IPS-NIHi11 (cell line): ENCODE measurements at regions not wholly inside any gene's neighbourhood (a gene's known extent, or its start where the extent isn't known, plus 50 kb on each side); places are given as distances from the start of the nearest gene placed in this dataset.
A peak's percentile ranks its signal among the peaks of the same experiment; 100 is the strongest.
"Not testable (repeated sequence)": the region's sequence is repeated elsewhere in the genome, so short reads cannot be mapped to it uniquely, and the experiment has no call there.

Experiments used
- DNase-seq: peaks from one replicate; pipeline ENCODE4 v3.0.0; 2012; ENCODE audit warnings: mixed read lengths, low spot score

DNA sequence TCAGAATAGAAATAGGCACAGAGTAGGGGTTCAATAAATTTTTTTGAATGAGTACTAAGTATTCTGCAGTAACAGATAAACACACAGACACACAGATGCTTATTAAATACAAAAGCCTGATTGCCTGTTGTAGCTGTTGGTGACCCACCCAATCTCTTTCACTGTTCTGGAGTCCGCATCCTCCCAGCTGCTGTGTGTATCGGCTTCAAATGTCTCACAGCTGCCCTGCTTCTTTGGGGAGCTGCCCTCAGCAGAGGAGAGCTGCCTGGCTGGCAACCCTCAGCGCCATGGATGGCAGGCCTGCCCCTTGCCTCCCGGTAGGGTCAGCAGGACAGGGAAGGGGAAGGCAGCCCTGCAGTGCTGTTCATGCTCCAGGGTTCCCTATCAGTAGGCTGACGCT is 50.5 kb upstream of the PRNP start:
- DNase-seq, result no peak

DNA sequence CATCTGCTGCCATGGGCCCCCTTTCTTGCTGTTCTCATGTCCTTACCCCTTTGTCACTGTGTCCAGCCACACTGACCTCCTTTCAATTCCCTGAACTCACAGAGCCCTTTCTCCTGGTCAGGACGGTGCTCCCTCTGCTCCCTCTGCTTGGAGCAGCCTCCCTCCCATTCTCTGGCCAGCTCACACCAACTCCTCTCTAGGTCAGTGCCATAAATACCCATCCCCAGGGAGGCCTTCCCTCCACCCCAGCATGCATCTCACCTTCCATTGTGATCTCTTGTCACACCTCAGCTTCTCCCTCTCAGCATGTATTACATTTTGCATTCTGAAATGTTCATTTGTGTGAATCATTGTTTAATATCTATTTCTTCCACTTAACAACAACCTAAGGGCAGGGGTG is 50.9 kb upstream of the PRNP start:
- no peak for DNase-seq

DNA sequence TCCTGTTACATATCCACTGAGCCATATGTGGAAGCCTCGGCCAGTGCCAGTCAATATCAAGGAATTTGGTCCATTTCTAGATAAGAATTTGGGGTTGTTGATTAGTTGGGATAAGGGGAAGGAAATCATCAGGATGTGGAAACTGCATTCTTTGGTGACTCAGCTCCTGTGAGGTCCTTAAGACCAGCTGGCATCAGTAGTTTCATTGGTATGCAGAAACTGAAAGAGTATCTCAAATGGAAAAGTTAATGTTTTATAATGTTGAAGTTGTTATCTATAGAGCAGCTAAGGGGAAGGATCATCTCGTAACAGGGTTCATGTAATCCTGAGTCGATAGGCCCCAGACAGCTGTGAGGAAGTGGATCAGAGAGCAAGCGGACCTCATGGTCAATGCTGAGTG is 52.5 kb upstream of the PRNP start:
- DNase-seq, result no peak

DNA sequence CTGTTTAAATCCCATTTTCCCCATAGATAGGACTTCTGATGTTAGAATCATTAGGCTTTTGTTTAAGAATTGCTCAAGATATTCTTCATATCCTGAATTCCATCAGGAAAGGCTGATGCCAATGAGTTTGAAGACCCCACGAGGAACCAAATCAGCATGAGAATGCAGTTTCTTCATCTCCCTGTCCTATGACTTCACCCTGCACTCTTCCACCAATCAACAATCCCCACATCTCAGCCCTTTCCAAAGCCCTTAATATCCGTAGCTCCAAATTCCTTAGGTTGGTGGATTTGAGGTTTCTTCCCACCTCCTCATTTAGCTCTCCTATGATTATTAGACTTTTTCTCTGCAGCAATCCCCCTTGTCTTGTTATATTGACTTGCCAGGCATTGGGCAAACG is 52.9 kb upstream of the PRNP start:
- no peak for DNase-seq

DNA sequence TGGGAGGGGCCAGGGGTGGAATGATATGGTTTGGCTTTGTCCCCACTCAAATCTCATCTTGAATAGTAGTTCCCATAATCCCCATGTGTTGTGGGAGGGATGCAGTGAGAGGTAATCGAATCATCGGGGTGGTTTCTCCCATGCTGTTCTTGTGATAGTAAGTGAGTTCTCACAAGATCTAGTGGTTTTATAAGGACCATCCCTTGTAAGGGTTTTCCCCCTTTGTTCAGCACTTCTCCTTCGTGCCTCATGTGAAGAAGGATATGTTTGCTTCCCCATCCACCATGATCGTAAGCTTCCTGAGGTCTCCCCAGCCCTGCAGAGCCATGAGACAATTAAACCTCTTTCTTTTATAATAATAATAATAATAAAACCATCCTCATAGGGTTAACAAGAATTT is 53.4 kb upstream of the PRNP start:
- no peak for DNase-seq

DNA sequence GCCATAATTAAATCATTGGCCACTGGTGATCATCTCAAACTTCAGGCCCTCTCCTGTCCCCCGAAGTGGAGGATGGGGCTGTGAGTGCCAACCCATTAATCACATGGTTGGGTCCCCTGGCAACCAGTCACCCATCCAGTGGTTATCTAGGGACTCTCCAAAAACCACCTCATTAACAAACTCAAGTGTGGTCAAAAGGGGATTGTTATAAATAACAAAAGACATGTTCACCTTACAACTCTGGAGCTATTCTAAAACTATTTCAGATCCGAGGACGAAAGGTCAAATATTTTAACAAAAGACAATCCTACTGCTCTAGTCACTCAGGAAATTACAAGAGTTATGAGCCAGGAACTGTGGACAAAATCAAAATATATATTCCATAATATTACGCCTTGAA is 60.0 kb upstream of the PRNP start:
- no peak for DNase-seq

DNA sequence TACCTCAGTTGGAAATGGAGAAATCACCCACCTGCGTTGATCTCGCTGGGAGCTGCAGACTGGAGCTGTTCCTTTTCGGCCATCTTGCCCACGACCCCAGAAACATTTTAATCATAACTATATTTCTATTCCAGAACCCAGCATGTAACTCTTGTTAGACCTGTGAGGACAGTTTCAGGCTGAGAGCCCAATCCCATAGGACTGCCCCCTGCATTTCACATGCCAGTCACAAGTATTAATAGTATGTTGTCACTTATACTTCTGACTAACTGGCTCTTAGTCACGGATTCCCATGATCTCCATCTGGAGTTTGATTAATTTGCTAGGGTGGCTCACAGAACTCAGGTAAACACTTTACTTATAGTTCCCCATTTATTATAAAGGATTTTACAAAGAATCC is 60.6 kb upstream of the PRNP start:
- no peak for DNase-seq

DNA sequence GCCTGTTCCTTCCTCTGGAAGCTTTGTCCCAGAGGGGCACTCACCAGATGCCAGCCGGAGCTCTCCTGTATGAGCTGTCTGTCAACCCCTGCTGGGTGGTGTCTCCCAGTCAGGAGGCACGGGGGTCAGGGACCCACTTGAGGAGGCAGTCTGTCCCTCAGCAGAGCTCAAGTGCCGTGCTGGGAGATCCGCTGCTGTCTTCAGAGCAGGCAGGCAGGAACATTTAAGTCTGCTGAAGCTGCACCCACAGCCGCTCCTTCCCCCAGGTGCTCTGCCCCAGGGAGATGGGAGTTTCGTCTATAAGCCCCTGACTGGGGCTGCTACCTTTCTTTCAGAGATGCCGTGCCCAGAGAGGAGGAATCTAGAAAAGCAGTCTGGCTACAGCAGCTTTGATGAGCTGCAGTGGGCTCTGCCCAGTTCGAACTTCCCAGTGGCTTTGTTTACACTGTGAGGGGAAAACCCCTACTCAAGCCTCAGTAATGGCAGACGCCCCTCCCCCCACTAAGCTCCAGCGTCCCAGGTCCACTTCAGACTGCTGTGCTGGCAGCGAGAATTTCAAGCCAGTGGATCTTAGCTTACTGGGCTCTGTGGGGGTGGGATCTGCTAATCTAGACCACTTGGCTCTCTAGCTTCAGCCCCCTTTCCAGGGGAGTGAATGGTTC is 61.5 kb upstream of the PRNP start:
- DNase-seq, result not testable (repeated sequence)

DNA sequence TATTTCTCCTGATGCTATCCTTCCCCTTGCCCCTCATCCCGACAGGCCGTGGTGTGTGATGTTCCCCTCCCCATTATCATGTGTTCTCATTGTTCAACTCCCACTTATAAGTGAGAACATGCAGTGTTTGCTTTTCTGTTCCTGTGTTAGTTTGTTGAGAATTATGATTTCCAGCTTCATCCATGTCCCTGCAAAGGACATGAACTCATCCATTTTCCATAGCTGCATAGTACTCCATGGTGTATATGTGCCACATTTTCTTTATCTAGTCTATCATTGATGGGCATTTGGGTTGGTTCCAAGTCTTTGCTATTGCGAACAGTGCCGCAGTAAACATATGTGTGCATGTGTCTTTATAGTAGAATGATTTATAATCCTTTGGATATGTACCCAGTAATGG is 67.1 kb upstream of the PRNP start:
- not testable (repeated sequence) for DNase-seq

DNA sequence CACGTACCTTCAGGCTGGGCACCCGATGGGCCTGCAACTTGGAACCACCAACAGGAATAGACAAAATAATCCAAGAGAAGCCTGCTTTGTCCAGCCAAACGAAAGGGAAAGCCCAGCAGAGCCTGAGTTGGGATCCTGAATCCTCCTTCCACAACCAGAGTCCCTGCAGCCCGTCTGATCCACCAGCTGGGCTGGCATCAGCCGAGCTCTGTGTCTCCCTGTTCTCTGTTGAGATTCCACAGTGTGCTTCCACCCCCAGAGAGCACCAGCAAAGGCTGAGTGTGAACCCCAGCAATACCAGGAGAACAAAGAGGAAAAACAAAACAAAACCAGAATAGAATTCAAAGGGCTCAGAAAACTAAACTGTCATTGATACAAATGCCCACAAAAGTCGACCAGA is 68.8 kb upstream of the PRNP start:
- DNase-seq, result no peak

DNA sequence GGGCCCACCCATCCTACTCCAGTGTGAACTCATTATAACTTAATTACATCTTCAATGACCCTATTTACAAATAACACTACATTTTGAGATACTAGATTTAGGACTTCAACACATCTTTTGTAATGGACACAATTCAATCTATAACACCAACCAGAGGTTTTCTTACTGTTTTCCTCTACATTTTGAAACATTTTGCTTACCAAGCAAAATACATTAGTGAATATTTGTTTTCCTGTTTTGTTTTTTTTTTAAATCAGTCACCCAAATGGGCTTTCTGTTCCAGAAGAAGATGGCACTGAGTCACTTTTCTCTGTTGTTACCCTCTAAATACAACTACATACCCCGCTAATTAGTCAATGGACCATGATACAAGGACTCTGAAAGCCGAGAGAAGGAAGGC is 69.2 kb upstream of the PRNP start:
- no peak for DNase-seq

DNA sequence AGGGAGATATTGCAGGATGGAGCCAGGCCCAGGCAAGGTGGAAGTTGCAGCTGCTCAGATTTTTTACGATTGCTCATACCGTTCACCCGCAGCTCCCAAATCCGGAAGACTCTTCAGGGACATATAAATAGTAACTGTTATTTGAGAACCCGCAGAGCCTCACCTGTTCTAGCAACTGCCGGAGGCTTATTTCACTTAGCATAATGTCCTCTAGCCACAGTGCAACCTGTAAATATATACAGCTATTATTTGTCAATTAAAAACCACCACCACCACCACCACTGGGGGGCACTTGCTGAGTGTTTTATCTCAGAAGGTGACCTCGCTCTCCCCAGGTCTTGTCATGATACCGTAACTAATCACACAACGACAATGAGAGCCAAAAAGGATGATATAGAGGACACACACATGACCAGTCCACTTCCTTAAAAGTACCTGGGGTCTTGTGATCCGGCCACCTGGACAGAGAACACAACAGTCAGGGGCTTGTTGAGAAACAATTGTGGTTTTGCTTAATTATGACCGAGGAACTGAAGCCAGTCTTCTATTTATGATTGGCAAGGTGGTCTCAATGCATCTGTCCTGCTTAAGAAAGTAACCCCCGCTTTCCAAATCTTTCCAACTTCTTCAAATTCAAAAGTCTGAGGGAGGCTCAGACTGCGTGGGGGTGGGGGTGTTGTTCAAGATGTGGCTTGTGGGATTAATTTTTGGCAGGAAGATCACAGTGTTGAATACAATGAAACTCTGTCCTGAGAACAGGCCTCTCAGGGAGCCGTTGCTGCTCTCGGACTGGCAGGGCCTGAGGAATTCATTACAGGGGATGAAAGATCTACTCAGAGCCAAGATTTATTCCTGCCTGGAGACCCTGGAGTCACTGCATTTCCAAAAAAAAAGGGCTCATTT is 72.3 kb upstream of the PRNP start:
- peak; percentile 54 for DNase-seq

DNA sequence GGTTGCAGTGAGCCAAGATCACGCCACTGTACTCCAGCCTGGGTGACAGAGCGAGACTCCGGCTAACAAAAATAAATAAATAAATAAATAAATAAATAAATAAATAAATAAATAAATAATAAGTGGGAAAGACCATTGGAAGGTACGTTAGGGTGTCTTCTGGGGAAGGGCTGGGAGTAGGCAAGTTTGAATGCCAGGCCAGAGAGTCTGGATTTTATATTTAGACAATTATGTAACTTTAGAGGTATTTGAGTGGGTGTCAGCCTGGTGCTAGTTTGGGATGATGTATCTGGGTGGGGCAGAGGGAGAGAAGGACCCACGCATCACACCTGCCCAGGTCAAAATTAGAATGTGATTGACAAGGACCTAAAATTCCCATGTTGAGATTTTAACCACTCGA is 73.1 kb upstream of the PRNP start:
- no peak for DNase-seq

DNA sequence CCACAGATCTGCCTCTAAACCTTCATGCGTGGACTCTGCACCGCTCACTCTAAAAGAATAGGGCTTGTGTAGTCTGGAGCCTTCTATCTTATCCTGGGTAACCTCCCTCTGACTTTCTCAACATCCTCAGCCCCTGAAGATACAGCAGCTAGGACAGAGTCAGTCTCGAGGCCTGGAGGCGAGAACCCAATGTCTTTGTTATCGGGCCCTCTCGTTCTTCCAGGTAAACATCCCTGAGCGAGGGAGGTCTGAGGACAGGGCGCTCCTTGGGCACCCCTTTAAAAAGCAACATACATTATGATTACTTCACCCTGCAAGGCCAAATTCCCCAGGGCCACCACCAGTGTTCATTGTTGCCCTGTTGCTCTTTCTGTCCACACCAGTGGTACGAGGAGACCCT is 75.4 kb upstream of the PRNP start:
- no peak for DNase-seq

DNA sequence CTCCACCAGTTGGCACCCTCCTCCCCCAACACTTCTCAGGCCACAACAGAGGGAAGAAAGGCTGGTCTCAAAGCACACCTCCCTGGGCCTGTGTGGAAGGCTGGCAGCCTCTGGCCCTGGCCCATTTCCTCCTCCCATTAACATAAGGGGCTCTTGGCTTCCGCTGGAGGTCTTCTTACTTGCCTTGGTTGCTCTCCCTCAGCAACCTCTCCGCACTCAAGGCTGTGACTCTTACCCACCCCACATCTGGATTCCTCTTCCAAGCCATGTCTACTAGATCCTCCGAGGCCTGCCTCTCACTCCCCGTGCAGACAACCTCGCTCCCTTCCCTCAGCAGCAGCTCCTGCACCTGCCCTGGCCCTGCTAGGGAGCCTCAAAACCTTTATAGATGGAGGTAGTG is 76.7 kb upstream of the PRNP start:
- no peak for DNase-seq

DNA sequence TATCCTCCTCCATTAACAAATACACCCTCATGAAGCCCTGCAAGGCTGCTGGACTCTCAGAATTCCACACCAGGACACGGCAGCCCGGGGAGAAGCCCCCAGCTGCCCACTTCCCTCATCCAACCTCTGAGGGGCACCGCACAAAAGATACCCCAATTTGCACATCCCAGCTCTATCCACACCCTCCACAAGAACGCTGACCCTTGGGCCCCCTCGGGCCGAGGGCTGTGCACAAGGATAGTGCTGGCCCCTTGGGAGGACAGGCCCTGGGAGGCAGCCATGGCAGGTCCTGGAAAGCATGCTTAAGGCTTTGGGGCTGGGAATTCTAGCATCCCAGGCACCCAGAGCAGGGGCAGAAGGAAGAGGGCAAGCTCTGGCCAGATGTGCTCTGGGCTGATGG is 77.4 kb upstream of the PRNP start:
- DNase-seq, result no peak

DNA sequence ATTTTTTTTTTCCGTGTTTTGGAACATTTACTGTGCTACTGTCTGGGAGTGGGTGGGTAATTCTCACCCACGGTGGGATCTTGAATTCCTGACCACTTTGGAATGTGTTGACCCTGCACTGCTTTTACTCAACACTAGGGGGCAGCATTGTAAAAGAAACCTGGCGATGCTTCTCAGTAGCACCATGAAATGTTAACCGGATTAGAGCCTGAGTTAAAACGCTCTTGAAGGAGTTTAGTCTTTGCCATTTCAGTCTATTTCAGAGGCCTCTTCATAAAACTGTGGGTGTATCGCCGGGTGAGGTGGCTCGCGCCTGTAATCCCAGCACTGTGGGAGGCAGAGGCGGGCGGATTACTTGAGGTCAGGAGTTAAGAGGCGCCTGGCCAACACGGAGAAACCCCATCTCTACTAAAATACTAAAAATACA is 79.0 kb upstream of the PRNP start:
- DNase-seq, result peak; percentile 81

DNA sequence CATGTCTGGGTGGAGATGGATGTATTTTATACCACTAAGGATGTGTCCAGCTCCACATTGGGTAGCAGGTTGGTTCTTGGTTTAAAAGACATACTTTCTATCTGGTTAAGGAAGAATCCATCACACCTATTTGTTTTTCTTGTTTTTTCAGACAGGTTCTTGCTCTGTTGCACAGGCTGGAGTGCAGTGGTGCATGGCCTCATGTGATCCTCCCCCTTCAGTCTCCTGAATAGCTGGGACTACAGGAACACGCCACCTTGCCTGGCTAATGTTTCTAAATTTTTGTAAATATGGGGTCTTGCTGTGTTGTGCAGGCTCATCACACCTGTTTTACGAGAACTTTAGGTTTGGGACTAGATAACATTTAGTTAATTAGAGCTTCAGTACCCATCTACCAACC is 80.2 kb upstream of the PRNP start:
- DNase-seq, result no peak

DNA sequence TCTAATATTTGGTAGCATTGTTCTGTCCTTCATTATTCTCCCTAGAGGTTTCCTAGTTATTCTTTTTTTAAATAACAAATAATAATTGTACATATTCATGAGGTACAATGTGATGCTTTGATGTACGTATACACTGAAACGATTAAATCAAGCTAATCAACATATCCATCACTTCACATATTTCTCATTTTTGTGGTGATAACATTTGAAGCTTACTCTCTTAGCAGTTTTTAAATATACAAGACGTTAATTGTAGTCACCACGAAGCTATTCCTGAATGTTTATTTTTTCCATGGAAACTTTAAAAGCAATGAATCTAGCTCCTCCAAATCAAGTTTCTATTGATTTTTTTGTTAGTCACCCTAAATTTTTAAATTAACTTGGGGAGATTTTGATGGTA is 81.1 kb upstream of the PRNP start:
- no peak for DNase-seq

DNA sequence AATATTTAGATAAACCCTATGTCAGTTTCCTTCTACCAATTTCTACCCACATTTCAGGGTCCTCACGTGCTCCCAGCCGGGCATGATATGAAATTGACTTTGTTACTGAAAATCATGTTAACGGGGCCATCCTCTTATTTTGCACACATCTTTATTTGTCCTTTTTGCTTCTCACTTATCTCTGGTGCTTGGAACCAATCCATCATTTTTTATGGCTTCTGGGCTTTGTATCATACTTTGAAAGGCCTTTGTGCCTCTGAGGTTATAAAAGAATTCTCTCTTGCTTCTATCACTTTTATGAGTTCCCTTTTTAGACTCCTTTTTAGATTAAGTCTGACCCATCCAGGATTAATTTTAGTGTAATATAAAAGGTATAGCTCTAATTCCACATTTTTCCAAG is 81.7 kb upstream of the PRNP start:
- DNase-seq, result no peak

DNA sequence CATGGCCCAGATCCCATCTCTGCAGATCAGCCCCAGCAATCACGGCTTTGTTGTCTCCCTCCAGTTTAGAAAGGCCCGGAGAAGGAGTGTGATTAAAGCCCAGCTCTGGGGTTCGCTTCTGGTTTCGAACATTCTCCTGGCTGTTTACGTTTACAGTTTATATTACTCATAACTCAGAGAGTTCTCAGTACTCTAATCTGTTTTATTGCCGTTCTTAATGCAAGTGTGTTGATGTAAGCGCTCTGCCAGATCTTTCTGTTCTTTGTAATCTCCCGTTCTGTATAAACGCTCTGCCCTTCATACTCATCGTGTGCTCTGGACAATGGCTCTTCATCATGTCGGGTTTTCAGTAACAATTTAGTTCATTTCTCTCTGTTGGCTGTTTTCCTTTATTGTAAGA is 82.5 kb upstream of the PRNP start:
- no peak for DNase-seq

DNA sequence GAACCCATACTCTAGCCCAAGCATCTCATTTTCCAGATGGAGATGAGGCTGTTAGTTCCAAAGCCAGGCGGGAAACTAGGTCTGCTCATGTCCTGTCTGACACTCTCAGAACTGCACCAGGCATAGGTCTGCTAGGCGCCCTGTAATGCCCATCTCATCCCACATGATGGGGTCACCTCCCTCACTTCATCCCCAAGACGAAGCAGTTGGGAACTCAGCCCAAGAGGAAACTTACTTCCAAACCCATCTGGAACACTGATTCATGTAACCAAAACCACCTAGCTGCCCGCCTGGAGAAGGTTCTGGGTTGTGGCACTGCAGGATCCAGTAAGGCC is 84.0 kb upstream of the PRNP start:
- DNase-seq, result no peak

DNA sequence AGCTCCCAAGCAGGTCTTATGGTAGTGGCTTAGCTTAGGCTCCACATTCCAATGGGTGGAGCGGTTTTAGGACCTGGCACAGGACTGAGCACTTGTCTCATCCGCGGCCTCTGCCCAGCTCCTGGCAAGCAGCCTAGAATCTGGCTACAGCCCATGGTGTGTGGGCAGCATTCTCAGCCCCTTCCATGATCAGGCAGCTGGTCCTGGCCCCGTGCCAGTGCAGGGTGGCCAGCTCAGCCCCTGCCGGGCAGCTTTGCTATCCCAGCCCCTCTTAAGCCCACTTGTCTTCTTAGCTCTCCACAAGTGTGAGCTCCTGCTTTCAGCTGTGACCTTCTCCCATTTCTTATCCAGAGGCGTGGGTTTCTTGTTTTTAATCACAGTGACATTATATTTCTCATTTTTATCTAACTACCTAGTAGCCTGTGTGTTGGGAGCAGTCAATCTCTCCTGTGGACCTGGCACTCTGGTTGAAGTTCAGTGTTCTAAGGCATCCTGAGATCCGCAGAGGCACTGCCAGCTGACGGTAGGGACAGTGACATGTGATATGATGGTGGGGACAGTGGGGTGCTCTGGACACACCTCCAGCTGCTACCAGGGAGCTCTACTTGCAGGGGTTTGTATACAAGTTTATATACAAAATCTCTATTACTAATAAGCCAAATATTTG is 84.5 kb upstream of the PRNP start:
- peak; percentile 38 for DNase-seq
